Body of pancreas (tissue), 4 donors: ENCODE measurements at regions not wholly inside any gene's neighbourhood (a gene's known extent, or its start where the extent isn't known, plus 50 kb on each side); places are given as distances from the start of the nearest gene placed in this dataset.

Experiments
- POLR2A ChIP-seq, 3 donors: fragments of 450-650 bp; IDR thresholded peaks; one replicate each; pipeline ENCODE4 v1.6.1; 2016; ENCODE audit warnings: antibody characterized with exemption in 3 of 3, mild to moderate bottlenecking in 2 of 3
- TF ChIP-seq, protein P1 (sequence below), 7 experiments: fragments of 450-650 bp in 4 of 7; fragments of 200-600 bp in 3 of 7; sonication (generic) in 3 of 7; IDR thresholded peaks; one replicate each; pipeline ENCODE4 v1.5.1; 2016 to 2019; ENCODE audit warnings: antibody characterized with exemption in 7 of 7

DNA sequence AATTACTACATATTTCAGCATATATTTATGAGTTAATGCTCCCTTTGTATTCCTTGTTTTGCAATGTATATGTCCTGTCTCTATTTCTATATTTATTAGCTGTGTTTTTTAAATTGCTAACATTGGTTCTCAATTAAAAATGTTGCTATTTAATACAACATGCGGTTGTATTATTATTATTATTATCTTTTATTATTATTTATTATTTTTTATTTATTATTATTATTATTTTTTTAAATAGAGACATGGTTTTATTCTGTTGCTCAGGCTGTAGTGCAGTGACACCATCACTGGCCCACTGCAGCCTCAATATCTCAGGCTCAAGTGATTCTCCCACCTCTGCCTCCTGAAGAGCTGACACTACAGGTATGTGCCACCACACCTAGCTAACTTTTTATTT lies 1005.9 kb upstream of the ADGRL3 start:
- TF ChIP-seq, protein P1, sequence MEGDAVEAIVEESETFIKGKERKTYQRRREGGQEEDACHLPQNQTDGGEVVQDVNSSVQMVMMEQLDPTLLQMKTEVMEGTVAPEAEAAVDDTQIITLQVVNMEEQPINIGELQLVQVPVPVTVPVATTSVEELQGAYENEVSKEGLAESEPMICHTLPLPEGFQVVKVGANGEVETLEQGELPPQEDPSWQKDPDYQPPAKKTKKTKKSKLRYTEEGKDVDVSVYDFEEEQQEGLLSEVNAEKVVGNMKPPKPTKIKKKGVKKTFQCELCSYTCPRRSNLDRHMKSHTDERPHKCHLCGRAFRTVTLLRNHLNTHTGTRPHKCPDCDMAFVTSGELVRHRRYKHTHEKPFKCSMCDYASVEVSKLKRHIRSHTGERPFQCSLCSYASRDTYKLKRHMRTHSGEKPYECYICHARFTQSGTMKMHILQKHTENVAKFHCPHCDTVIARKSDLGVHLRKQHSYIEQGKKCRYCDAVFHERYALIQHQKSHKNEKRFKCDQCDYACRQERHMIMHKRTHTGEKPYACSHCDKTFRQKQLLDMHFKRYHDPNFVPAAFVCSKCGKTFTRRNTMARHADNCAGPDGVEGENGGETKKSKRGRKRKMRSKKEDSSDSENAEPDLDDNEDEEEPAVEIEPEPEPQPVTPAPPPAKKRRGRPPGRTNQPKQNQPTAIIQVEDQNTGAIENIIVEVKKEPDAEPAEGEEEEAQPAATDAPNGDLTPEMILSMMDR (IDR thresholded peaks at IDR 0.05), result no peak
- no peak for TF ChIP-seq POLR2A (IDR thresholded peaks at IDR 0.05)
